ENCODE measurements at regions not wholly inside any gene's neighbourhood (a gene's known extent, or its start where the extent isn't known, plus 50 kb on each side); places are given as distances from the start of the nearest gene placed in this dataset.

- no peak for TF ChIP-seq POLR2AphosphoS5 (IDR thresholded peaks at IDR 0.05)
- no peak for TF ChIP-seq RAD21 (conservative IDR thresholded peaks at IDR 0.05)
- TF ChIP-seq CTCF (IDR thresholded peaks at IDR 0.05; ENCODE audit: poor library complexity, severe bottlenecking), result no peak
- no peak for TF ChIP-seq SMC3 (conservative IDR thresholded peaks at IDR 0.05; ENCODE audit: poor library complexity)
These were observed 300.3 kb downstream of the FZD1 start for GRCh38 chr7:91564541-91564940.

All from neural cell (in vitro differentiated cells).